ENCODE measurements at regions not wholly inside any gene's neighbourhood (a gene's known extent, or its start where the extent isn't known, plus 50 kb on each side); places are given as distances from the start of the nearest gene placed in this dataset.
"Not testable (repeated sequence)": the region's sequence is repeated elsewhere in the genome, so short reads cannot be mapped to it uniquely, and the experiment has no call there.

DNA sequence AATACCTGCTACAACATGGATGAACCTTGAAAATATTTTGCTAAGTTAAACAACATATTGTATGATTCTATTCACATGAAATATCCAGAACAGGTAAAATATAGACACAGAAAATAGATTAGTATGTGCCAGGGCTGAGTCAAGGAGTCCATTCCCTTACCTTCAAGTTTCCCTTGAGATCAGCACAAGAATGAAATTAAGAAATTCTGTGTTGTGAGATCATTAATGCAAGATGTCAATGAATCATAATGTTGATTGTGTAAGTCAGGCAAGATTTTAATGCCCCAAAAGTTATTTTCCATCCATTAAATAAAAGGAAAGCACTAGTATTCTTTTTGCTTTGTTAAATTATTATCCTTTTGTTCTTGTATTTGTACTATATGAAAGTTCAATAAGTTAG, 139.4 kb downstream of the MRPL39 start:
- no peak for ATAC-seq

DNA sequence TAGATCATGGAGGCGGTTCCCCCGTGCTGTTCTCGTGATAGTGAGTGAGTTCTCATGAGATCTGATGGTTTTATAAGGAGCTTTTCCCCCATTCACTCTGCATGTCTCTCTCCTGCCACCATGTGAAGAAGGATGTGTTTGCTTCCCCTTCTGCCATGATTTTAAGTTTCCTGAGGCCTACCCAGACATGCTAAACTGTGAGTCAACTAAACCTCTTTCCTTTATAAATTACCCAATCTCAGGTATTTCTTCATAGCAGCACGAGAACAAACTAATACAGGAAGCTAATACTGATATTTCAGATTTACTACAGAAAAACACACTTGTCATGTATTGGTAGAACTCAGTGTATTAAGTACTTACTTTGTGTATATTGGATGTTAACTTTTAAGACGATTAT, 140.2 kb downstream of the MRPL39 start:
- not testable (repeated sequence) for H3K9me3 ChIP-seq
- WGBS (ENCODE audit: insufficient coverage, low coverage, low lambda C conversion rate, missing lambda C conversion rate) = 42% methylated on average over 3 of the region's 5 CpGs

More for the DNA sequence above, 139.4 kb downstream of the MRPL39 start:
- H3K27ac ChIP-seq = no peak overlapping the region
- no peak overlapping the region for H3K4me3 ChIP-seq
- no peak for TF ChIP-seq POLR2A (IDR thresholded peaks at IDR 0.05)
- TF ChIP-seq, protein P1, sequence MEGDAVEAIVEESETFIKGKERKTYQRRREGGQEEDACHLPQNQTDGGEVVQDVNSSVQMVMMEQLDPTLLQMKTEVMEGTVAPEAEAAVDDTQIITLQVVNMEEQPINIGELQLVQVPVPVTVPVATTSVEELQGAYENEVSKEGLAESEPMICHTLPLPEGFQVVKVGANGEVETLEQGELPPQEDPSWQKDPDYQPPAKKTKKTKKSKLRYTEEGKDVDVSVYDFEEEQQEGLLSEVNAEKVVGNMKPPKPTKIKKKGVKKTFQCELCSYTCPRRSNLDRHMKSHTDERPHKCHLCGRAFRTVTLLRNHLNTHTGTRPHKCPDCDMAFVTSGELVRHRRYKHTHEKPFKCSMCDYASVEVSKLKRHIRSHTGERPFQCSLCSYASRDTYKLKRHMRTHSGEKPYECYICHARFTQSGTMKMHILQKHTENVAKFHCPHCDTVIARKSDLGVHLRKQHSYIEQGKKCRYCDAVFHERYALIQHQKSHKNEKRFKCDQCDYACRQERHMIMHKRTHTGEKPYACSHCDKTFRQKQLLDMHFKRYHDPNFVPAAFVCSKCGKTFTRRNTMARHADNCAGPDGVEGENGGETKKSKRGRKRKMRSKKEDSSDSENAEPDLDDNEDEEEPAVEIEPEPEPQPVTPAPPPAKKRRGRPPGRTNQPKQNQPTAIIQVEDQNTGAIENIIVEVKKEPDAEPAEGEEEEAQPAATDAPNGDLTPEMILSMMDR (IDR thresholded peaks at IDR 0.05) = no peak
- no peaks in the 10 kb centered on the region for H3K4me1 ChIP-seq
- no peak for DNase-seq
- H3K36me3 ChIP-seq = no peaks in the 10 kb centered on the region
- intact Hi-C loops (cut with DNase I) = no loop called here
- no peaks in the 10 kb centered on the region for H3K27me3 ChIP-seq
- H3K9me3 ChIP-seq = no peaks in the 10 kb centered on the region

DNA sequence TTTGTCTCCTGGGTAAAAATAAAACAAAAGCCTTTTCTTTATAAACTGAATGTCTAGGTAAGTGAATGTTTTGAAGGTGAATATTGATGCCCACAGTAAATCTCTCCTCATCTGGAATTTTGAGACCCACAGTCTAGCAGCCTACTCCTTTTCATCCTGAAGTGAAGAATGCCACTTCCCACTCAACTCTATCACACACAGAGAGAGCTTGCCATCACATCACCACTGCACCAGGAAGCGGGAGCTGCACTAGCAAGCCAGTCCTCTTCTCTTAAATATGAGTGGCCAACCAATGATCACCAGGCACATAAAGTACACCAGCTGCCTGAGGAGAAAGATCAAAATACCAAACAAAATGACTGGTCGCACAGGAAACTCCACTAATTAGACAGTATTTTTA, 140.8 kb downstream of the MRPL39 start:
- intact Hi-C loops (cut with DNase I) = no loop called here
- ATAC-seq (no peak), DNase-seq (no peak)
- Histone ChIP-seq H3K4me1 (no peaks in the 10 kb centered on the region), H3K27me3 (no peaks in the 10 kb centered on the region), H3K27ac (no peak overlapping the region), H3K9me3 (no peaks in the 10 kb centered on the region), H3K36me3 (no peaks in the 10 kb centered on the region), H3K4me3 (no peak overlapping the region)
- 85% methylated on average over 2 of the region's 2 CpGs for WGBS (ENCODE audit: insufficient coverage, low coverage, low lambda C conversion rate, missing lambda C conversion rate)
- TF ChIP-seq, protein P1 (IDR thresholded peaks at IDR 0.05) = no peak
- no peak for TF ChIP-seq POLR2A (IDR thresholded peaks at IDR 0.05)

More for the DNA sequence above, 140.2 kb downstream of the MRPL39 start:
- intact Hi-C loops (cut with DNase I); DNase-seq; H3K27ac ChIP-seq; ATAC-seq; H3K27me3 ChIP-seq; H3K4me1 ChIP-seq; H3K36me3 ChIP-seq; H3K4me3 ChIP-seq: not testable (repeated sequence)

DNA sequence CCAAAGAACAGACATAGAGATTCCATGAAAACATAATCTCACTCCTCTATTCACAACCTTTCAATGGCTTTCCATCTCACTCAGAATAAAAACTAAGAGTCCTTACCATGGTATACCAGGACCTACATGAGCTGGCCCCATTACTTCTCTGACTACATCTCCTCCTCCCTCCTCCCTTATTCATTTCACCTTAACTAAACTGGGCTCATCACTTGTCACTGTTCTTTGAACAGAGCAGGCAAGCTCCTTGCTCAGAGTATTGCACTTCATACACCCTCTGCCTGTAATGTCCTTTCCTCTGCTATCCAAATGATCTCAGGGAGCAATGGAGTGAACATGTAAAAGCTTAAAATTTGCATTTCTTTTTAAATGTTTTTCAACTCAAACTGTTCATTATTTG, 142.0 kb downstream of the MRPL39 start:
- ATAC-seq = no peak

DNA sequence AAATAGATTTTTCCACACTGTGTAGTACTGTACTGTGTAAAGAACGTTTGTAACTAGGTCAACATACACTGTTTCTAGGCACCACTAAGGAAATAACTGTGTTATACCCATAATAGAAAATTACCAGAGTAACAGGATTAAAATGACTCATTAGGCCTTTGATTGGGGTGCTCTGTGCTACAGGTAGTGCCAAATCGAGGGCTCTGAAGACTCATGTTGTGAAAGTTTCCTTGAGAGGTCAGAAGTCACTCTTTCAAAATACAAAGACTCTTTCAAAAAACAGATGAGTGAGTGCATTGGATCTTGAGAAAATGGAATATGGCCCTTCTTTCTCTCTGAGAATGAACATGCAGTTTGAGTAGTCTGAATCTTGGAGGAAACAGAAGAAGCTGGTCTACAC, 143.0 kb downstream of the MRPL39 start:
- Histone ChIP-seq H3K27me3 (no peaks in the 10 kb centered on the region), H3K4me1 (no peaks in the 10 kb centered on the region), H3K36me3 (no peaks in the 10 kb centered on the region), H3K9me3 (no peaks in the 10 kb centered on the region), H3K4me3 (no peak overlapping the region), H3K27ac (no peak overlapping the region)
- ATAC-seq = no peak
- intact Hi-C loops (cut with DNase I) = no loop called here
- whole genome bisulfite sequencing (ENCODE audit: insufficient coverage, low coverage, low lambda C conversion rate, missing lambda C conversion rate) = 31% methylated on average over 2 of the region's 2 CpGs
- TF ChIP-seq POLR2A (IDR thresholded peaks at IDR 0.05) = no peak
- TF ChIP-seq, protein P1 (IDR thresholded peaks at IDR 0.05) = no peak
- DNase-seq = no peak

More for the DNA sequence above, 142.0 kb downstream of the MRPL39 start:
- Histone ChIP-seq H3K4me1 (no peaks in the 10 kb centered on the region), H3K36me3 (no peaks in the 10 kb centered on the region), H3K27me3 (no peaks in the 10 kb centered on the region), H3K9me3 (no peaks in the 10 kb centered on the region), H3K27ac (no peak overlapping the region), H3K4me3 (no peak overlapping the region)
- DNase-seq = no peak
- no peak for TF ChIP-seq POLR2A (IDR thresholded peaks at IDR 0.05)
- TF ChIP-seq, protein P1 (IDR thresholded peaks at IDR 0.05) = no peak
- intact Hi-C loops (cut with DNase I) = no loop called here
